WTC11 (cell line): ENCODE measurements at regions not wholly inside any gene's neighbourhood (a gene's known extent, or its start where the extent isn't known, plus 50 kb on each side); places are given as distances from the start of the nearest gene placed in this dataset.

ENCODE experiments used
- ATF1 ChIP-seq: sonication (generic); formaldehyde crosslinking; IDR thresholded peaks from 2 replicates; pipeline ENCODE4 v1.8.1; 2023; ENCODE audit warnings: mild to moderate bottlenecking, moderate library complexity, missing genetic modification reagents
- CREM ChIP-seq: sonication (generic); formaldehyde crosslinking; IDR thresholded peaks from 2 replicates; pipeline ENCODE4 v1.8.1; 2022; ENCODE audit warnings: mild to moderate bottlenecking, missing genetic modification reagents, moderate library complexity
- FOXJ3 ChIP-seq: sonication (generic); formaldehyde crosslinking; IDR thresholded peaks from 2 replicates; pipeline ENCODE4 v1.9.0; 2021; ENCODE audit warnings: missing genetic modification reagents, mild to moderate bottlenecking, borderline replicate concordance
- NR1H2 ChIP-seq: sonication (generic); formaldehyde crosslinking; IDR thresholded peaks from 2 replicates; pipeline ENCODE4 v1.9.0; 2021; ENCODE audit warnings: mild to moderate bottlenecking, moderate library complexity, missing genetic modification reagents
- RELA ChIP-seq: sonication (generic); formaldehyde crosslinking; IDR thresholded peaks from 2 replicates; pipeline ENCODE4 v1.8.1; 2022; ENCODE audit warnings: missing genetic modification reagents, mild to moderate bottlenecking, borderline replicate concordance
- TP53 ChIP-seq: sonication (generic); formaldehyde crosslinking; IDR thresholded peaks from 2 replicates; pipeline ENCODE4 v1.8.1; 2023; ENCODE audit warnings: mild to moderate bottlenecking, missing genetic modification reagents
- ZNF232 ChIP-seq: sonication (generic); formaldehyde crosslinking; IDR thresholded peaks from 2 replicates; pipeline ENCODE4 v1.8.0; 2022; ENCODE audit warnings: mild to moderate bottlenecking, missing genetic modification reagents
- ZNF423 ChIP-seq: fragments of 250-450 bp; sonication (Bioruptor Pico); IDR thresholded peaks from 2 replicates; pipeline ENCODE4 v2.1.2; 2022; ENCODE audit warnings: mild to moderate bottlenecking, moderate library complexity
- TF ChIP-seq, protein P1 (sequence below): sonication (generic); formaldehyde crosslinking; IDR thresholded peaks from 2 replicates; pipeline ENCODE4 v1.8.1; 2022; ENCODE audit warnings: low read depth, missing genetic modification reagents, borderline replicate concordance
- TF ChIP-seq, protein P2 (sequence below): fragments of 200-600 bp; IDR thresholded peaks from 2 replicates; pipeline ENCODE4 v1.8.0; 2022; ENCODE audit warnings: antibody characterized with exemption
- TF ChIP-seq, protein P3 (sequence below): sonication (generic); formaldehyde crosslinking; IDR thresholded peaks from 2 replicates; pipeline ENCODE4 v1.8.0; 2022; ENCODE audit warnings: mild to moderate bottlenecking, missing genetic modification reagents
- TF ChIP-seq, protein P4 (sequence below): sonication (generic); formaldehyde crosslinking; IDR thresholded peaks from 2 replicates; pipeline ENCODE4 v1.8.0; 2022; ENCODE audit warnings: missing genetic modification reagents
- TF ChIP-seq, protein P5 (sequence below): sonication (generic); formaldehyde crosslinking; IDR thresholded peaks from 2 replicates; pipeline ENCODE4 v1.8.0; 2023; ENCODE audit warnings: missing genetic modification reagents, mild to moderate bottlenecking, borderline replicate concordance

DNA sequence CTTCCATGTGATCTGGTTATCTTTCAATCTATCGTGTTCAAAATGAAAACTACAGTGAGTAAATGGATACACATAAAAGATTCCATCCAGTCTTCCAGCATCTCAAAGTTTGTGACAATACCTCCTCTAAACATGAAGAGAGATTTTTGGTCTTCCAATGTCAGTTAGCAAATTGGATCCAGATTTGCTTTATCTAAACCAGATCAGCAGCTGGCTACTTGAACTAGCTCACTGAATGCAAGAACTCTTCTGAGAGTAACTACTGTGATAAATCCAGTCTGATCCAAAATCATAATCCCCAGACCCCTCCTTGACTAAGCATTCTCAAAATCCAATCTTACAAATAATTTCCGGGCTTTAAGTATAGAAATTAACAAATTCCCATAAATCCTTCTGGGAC lies 2177.9 kb upstream of the C9orf72 start:
- TF ChIP-seq, protein P1, sequence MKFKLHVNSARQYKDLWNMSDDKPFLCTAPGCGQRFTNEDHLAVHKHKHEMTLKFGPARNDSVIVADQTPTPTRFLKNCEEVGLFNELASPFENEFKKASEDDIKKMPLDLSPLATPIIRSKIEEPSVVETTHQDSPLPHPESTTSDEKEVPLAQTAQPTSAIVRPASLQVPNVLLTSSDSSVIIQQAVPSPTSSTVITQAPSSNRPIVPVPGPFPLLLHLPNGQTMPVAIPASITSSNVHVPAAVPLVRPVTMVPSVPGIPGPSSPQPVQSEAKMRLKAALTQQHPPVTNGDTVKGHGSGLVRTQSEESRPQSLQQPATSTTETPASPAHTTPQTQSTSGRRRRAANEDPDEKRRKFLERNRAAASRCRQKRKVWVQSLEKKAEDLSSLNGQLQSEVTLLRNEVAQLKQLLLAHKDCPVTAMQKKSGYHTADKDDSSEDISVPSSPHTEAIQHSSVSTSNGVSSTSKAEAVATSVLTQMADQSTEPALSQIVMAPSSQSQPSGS (CRISPR knock-in tag) = no peak
- TF ChIP-seq ZNF232 = no peak
- no peak for TF ChIP-seq CREM (CRISPR knock-in tag)
- TF ChIP-seq, protein P2, sequence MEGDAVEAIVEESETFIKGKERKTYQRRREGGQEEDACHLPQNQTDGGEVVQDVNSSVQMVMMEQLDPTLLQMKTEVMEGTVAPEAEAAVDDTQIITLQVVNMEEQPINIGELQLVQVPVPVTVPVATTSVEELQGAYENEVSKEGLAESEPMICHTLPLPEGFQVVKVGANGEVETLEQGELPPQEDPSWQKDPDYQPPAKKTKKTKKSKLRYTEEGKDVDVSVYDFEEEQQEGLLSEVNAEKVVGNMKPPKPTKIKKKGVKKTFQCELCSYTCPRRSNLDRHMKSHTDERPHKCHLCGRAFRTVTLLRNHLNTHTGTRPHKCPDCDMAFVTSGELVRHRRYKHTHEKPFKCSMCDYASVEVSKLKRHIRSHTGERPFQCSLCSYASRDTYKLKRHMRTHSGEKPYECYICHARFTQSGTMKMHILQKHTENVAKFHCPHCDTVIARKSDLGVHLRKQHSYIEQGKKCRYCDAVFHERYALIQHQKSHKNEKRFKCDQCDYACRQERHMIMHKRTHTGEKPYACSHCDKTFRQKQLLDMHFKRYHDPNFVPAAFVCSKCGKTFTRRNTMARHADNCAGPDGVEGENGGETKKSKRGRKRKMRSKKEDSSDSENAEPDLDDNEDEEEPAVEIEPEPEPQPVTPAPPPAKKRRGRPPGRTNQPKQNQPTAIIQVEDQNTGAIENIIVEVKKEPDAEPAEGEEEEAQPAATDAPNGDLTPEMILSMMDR = no peak
- no peak for TF ChIP-seq RELA (CRISPR knock-in tag)
- TF ChIP-seq, protein P3, sequence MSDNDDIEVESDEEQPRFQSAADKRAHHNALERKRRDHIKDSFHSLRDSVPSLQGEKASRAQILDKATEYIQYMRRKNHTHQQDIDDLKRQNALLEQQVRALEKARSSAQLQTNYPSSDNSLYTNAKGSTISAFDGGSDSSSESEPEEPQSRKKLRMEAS (CRISPR knock-in tag) = no peak
- TF ChIP-seq TP53 = no peak
- TF ChIP-seq, protein P4, sequence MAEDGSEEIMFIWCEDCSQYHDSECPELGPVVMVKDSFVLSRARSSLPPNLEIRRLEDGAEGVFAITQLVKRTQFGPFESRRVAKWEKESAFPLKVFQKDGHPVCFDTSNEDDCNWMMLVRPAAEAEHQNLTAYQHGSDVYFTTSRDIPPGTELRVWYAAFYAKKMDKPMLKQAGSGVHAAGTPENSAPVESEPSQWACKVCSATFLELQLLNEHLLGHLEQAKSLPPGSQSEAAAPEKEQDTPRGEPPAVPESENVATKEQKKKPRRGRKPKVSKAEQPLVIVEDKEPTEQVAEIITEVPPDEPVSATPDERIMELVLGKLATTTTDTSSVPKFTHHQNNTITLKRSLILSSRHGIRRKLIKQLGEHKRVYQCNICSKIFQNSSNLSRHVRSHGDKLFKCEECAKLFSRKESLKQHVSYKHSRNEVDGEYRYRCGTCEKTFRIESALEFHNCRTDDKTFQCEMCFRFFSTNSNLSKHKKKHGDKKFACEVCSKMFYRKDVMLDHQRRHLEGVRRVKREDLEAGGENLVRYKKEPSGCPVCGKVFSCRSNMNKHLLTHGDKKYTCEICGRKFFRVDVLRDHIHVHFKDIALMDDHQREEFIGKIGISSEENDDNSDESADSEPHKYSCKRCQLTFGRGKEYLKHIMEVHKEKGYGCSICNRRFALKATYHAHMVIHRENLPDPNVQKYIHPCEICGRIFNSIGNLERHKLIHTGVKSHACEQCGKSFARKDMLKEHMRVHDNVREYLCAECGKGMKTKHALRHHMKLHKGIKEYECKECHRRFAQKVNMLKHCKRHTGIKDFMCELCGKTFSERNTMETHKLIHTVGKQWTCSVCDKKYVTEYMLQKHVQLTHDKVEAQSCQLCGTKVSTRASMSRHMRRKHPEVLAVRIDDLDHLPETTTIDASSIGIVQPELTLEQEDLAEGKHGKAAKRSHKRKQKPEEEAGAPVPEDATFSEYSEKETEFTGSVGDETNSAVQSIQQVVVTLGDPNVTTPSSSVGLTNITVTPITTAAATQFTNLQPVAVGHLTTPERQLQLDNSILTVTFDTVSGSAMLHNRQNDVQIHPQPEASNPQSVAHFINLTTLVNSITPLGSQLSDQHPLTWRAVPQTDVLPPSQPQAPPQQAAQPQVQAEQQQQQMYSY (CRISPR knock-in tag) = no peak
- no peak for TF ChIP-seq NR1H2
- no peak for TF ChIP-seq FOXJ3
- no peak for TF ChIP-seq ZNF423 (CRISPR knock-in tag)
- no peak for TF ChIP-seq ATF1 (CRISPR knock-in tag)
- TF ChIP-seq, protein P5, sequence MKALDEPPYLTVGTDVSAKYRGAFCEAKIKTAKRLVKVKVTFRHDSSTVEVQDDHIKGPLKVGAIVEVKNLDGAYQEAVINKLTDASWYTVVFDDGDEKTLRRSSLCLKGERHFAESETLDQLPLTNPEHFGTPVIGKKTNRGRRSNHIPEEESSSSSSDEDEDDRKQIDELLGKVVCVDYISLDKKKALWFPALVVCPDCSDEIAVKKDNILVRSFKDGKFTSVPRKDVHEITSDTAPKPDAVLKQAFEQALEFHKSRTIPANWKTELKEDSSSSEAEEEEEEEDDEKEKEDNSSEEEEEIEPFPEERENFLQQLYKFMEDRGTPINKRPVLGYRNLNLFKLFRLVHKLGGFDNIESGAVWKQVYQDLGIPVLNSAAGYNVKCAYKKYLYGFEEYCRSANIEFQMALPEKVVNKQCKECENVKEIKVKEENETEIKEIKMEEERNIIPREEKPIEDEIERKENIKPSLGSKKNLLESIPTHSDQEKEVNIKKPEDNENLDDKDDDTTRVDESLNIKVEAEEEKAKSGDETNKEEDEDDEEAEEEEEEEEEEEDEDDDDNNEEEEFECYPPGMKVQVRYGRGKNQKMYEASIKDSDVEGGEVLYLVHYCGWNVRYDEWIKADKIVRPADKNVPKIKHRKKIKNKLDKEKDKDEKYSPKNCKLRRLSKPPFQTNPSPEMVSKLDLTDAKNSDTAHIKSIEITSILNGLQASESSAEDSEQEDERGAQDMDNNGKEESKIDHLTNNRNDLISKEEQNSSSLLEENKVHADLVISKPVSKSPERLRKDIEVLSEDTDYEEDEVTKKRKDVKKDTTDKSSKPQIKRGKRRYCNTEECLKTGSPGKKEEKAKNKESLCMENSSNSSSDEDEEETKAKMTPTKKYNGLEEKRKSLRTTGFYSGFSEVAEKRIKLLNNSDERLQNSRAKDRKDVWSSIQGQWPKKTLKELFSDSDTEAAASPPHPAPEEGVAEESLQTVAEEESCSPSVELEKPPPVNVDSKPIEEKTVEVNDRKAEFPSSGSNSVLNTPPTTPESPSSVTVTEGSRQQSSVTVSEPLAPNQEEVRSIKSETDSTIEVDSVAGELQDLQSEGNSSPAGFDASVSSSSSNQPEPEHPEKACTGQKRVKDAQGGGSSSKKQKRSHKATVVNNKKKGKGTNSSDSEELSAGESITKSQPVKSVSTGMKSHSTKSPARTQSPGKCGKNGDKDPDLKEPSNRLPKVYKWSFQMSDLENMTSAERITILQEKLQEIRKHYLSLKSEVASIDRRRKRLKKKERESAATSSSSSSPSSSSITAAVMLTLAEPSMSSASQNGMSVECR = no peak
